CD14-positive monocyte (primary cell): ENCODE measurements at regions not wholly inside any gene's neighbourhood (a gene's known extent, or its start where the extent isn't known, plus 50 kb on each side); places are given as distances from the start of the nearest gene placed in this dataset.

ENCODE experiments used
- DNase-seq, 3 donors: peaks; one replicate each; pipeline ENCODE4 v3.0.0-alpha.2; 2011 to 2022
- H2AFZ ChIP-seq: 2 replicates; pipeline ENCODE4 v1.6.0; 2012; ENCODE audit warnings: mild to moderate bottlenecking, low read depth, low read length, inconsistent platforms; ENCODE audit not compliant: insufficient read depth, poor library complexity, severe bottlenecking
- H3K27ac ChIP-seq, 2 donors: 1 replicate in 1 of 2; 2 replicates in 1 of 2; pipeline ENCODE4 v1.5.1; 2012 to 2013; ENCODE audit warnings: low read length in 2 of 2, control low read depth in 1 of 2, inconsistent platforms in 1 of 2, low read depth in 1 of 2, mild to moderate bottlenecking in 1 of 2
- H3K27me3 ChIP-seq, 2 donors: one replicate each; pipeline versions ENCODE4 v1.6.0 to v1.6.1; 2011 to 2013; ENCODE audit warnings: low read length in 2 of 2; ENCODE audit not compliant: control insufficient read depth in 2 of 2, insufficient read depth in 2 of 2
- H3K36me3 ChIP-seq, 2 donors: replicated peaks in 1 of 2; 1 replicate in 1 of 2; 2 replicates in 1 of 2; pipeline versions ENCODE4 v1.5.1 to v1.6.1; 2012 to 2013; ENCODE audit warnings: low read length in 2 of 2, control low read depth in 1 of 2, inconsistent platforms in 1 of 2, mild to moderate bottlenecking in 1 of 2; ENCODE audit not compliant: insufficient read depth in 2 of 2, control insufficient read depth in 1 of 2
- H3K4me1 ChIP-seq, 2 donors: 1 replicate in 1 of 2; 2 replicates in 1 of 2; pipeline versions ENCODE4 v1.5.1 to v1.6.1; 2012 to 2013; ENCODE audit warnings: low read length in 2 of 2, control low read depth in 1 of 2, inconsistent platforms in 1 of 2, mild to moderate bottlenecking in 1 of 2, moderate library complexity in 1 of 2; ENCODE audit not compliant: insufficient read depth in 2 of 2, control insufficient read depth in 1 of 2
- H3K4me2 ChIP-seq: replicated peaks from 2 replicates; pipeline ENCODE3; 2012; ENCODE audit warnings: low read length, moderate library complexity, mild to moderate bottlenecking; ENCODE audit not compliant: poor library complexity, severe bottlenecking; ENCODE audit errors: extremely low read depth
- H3K4me3 ChIP-seq, 3 experiments: fragments of 200-600 bp in 1 of 3; sonication (generic) in 1 of 3; replicated peaks in 1 of 3; 1 replicate in 2 of 3; 2 replicates in 1 of 3; pipeline ENCODE4 v1.5.1; 2011 to 2013; ENCODE audit warnings: low read length in 3 of 3, mild to moderate bottlenecking in 3 of 3, control low read depth in 2 of 3, low read depth in 2 of 3, inconsistent platforms in 1 of 3, moderate library complexity in 1 of 3
- H3K79me2 ChIP-seq: 2 replicates; pipeline ENCODE4 v1.6.0; 2012; ENCODE audit warnings: mild to moderate bottlenecking, control low read depth, inconsistent platforms, low read length, moderate library complexity; ENCODE audit not compliant: insufficient read depth
- H3K9ac ChIP-seq: 2 replicates; pipeline ENCODE4 v1.6.0; 2017; ENCODE audit warnings: low read length, mild to moderate bottlenecking; ENCODE audit not compliant: insufficient read depth, poor library complexity, severe bottlenecking
- H3K9me3 ChIP-seq, 2 donors: replicated peaks in 1 of 2; 1 replicate in 1 of 2; 2 replicates in 1 of 2; pipeline versions ENCODE4 v1.5.1 to v1.6.1; 2012 to 2013; ENCODE audit warnings: low read length in 2 of 2, control low read depth in 1 of 2; ENCODE audit not compliant: control insufficient read depth in 1 of 2, insufficient read depth in 1 of 2
- H4K20me1 ChIP-seq: 2 replicates; pipeline ENCODE4 v1.6.0; 2012; ENCODE audit warnings: mild to moderate bottlenecking, low read length, control low read depth, moderate library complexity; ENCODE audit not compliant: insufficient read depth
- H3K27ac Mint-ChIP-seq, 7 donors: one replicate each; pipeline ENCODE4 v1.8.0; 2020; ENCODE audit warnings: mild to moderate bottlenecking in 7 of 7, mixed read lengths in 7 of 7, moderate library complexity in 6 of 7, inconsistent platforms in 2 of 7
- H3K27me3 Mint-ChIP-seq, 3 donors: one replicate each; pipeline ENCODE4 v1.8.0; 2021 to 2022; ENCODE audit warnings: low read depth in 3 of 3, mild to moderate bottlenecking in 3 of 3, mixed read lengths in 3 of 3, moderate library complexity in 3 of 3, inconsistent platforms in 1 of 3
- H3K36me3 Mint-ChIP-seq, 2 donors: one replicate each; pipeline ENCODE4 v1.8.0; 2020; ENCODE audit warnings: mixed read lengths in 2 of 2, inconsistent platforms in 1 of 2, mild to moderate bottlenecking in 1 of 2
- H3K4me1 Mint-ChIP-seq: one replicate; pipeline ENCODE4 v1.8.0; 2020; ENCODE audit warnings: mild to moderate bottlenecking, mixed read lengths
- H3K4me3 Mint-ChIP-seq, 2 donors: one replicate each; pipeline ENCODE4 v1.8.0; 2020; ENCODE audit warnings: mild to moderate bottlenecking in 2 of 2, mixed read lengths in 2 of 2, moderate library complexity in 1 of 2
- H3K9me3 Mint-ChIP-seq, 7 donors: one replicate each; pipeline ENCODE4 v1.8.0; 2020 to 2022; ENCODE audit warnings: mixed read lengths in 7 of 7, mild to moderate bottlenecking in 6 of 7, moderate library complexity in 6 of 7, inconsistent platforms in 2 of 7
- WGBS: methylation state at CpG from one replicate; pipeline ENCODE4 v1.1.5; 2013; ENCODE audit warnings: missing lambda C conversion rate; ENCODE audit not compliant: insufficient coverage; 5-methylcytosine and 5-hydroxymethylcytosine counted together
- intact Hi-C, 2 donors: fragments of 100-400 bp; cut with micrococcal nuclease; formaldehyde crosslinking; loops; one replicate each; pipeline versions ENCODE4 v1.15.0 to v1.15.1; 2023
- TF ChIP-seq, protein P1 (sequence below): fragments of 200-600 bp; IDR thresholded peaks from one replicate; pipeline ENCODE4 v1.8.0; 2022; ENCODE audit warnings: antibody characterized with exemption, mild to moderate bottlenecking

DNA sequence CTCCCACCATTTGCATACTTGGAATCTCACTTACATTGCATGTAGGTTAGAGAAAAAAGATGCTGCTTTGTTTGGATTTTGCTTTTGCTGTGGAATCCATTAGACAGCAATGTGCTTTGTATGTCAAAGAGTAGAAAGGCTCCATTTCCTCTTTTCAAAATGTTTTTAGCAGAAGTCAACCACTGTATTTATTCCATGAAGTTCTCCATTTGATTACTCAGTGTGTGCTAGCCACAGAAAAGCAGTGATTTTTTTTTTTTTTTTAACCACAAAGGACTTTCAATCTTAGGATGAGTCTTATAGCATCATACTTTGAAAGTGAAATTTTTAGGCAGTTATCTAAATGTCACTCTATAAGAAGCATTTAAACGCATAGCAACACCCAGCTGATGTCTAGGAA lies 285.0 kb upstream of the ADAMTS9 start:
- TF ChIP-seq, protein P1, sequence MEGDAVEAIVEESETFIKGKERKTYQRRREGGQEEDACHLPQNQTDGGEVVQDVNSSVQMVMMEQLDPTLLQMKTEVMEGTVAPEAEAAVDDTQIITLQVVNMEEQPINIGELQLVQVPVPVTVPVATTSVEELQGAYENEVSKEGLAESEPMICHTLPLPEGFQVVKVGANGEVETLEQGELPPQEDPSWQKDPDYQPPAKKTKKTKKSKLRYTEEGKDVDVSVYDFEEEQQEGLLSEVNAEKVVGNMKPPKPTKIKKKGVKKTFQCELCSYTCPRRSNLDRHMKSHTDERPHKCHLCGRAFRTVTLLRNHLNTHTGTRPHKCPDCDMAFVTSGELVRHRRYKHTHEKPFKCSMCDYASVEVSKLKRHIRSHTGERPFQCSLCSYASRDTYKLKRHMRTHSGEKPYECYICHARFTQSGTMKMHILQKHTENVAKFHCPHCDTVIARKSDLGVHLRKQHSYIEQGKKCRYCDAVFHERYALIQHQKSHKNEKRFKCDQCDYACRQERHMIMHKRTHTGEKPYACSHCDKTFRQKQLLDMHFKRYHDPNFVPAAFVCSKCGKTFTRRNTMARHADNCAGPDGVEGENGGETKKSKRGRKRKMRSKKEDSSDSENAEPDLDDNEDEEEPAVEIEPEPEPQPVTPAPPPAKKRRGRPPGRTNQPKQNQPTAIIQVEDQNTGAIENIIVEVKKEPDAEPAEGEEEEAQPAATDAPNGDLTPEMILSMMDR, result no peak
- Histone ChIP-seq H3K4me2 (no peak overlapping the region), H3K9me3 (peaks cover 2 to 6% of the 10 kb centered on the region in 2 donors), H3K4me3 (no peak overlapping the region), H3K79me2 (no peaks in the 10 kb centered on the region), H3K36me3 (no peaks in the 10 kb centered on the region), H3K9ac (no peak overlapping the region), H4K20me1 (no peaks in the 10 kb centered on the region), H3K4me1 (no peaks in the 10 kb centered on the region), H3K27ac (no peak overlapping the region), H2AFZ (no peak overlapping the region), H3K27me3 (no peaks in the 10 kb centered on the region)
- Mint-ChIP-seq H3K9me3 (peaks cover 0 to 6% (median 2%) of the 10 kb centered on the region in 7 donors), H3K4me1 (no peaks in the 10 kb centered on the region), H3K27me3 (peaks cover 2 to 4% (median 2%) of the 10 kb centered on the region in 3 donors), H3K4me3 (no peak overlapping the region), H3K36me3 (no peaks in the 10 kb centered on the region), H3K27ac (no peak overlapping the region)
- intact Hi-C loops, result no loop called here
- no peak for DNase-seq
- no CpG with 5 or more reads among the region's 1 CpG for WGBS

DNA sequence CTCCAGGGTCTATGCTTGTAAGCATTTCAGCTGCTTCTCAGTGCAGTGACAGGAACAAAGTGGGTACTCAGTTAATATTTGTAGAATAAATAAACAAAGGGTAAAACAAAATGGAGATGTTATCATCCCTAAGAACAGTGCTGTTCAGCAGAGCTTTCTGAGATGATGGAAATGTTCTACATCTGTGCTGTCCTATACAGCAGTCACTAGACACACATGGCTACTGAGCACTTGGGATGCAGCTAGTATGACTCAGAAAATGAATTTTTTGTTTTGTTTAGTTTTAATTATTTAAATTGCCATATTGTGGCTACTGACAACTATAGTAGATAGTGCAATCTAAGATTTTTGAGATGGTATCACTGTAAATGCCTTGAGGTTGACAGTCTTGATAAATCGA lies 283.8 kb upstream of the ADAMTS9 start:
- Histone ChIP-seq H3K27ac (no peak overlapping the region), H3K79me2 (no peaks in the 10 kb centered on the region), H3K9ac (no peak overlapping the region), H3K9me3 (peaks cover 0 to 6% of the 10 kb centered on the region in 2 donors), H3K4me2 (no peak overlapping the region), H3K4me1 (no peaks in the 10 kb centered on the region), H3K27me3 (no peaks in the 10 kb centered on the region), H3K36me3 (no peaks in the 10 kb centered on the region), H4K20me1 (no peaks in the 10 kb centered on the region), H3K4me3 (no peak overlapping the region), H2AFZ (no peak overlapping the region)
- DNase-seq, result no peak
- WGBS, result 40% methylated on average over 1 of the region's 1 CpG
- Mint-ChIP-seq H3K27me3 (peaks cover 1 to 4% (median 2%) of the 10 kb centered on the region in 3 donors), H3K27ac (no peak overlapping the region), H3K36me3 (no peaks in the 10 kb centered on the region), H3K9me3 (peaks cover 0 to 6% (median 2%) of the 10 kb centered on the region in 7 donors), H3K4me1 (no peaks in the 10 kb centered on the region), H3K4me3 (no peak overlapping the region)
- TF ChIP-seq, protein P1, result no peak
- intact Hi-C loops, result no loop called here
